ENCODE measurements at regions not wholly inside any gene's neighbourhood (a gene's known extent, or its start where the extent isn't known, plus 50 kb on each side); places are given as distances from the start of the nearest gene placed in this dataset.

GRCh38 chr5:57805170-57805569, 322.6 kb upstream of the ACTBL2 start:
- Histone ChIP-seq H3K27ac (ENCODE audit: low read length) (peak overlapping the region; percentile 76; the same call in 1 of the 2 replicates), H3K9me3 (ENCODE audit: control insufficient read depth, insufficient read depth, low read depth, low read length) (no peaks in the 10 kb centered on the region), H3K27me3 (ENCODE audit: control insufficient read depth, insufficient read depth, low read length) (no peaks in the 10 kb centered on the region), H3K4me3 (ENCODE audit: low read depth in 2 of 2, low read length in 2 of 2) (no peak overlapping the region), H3K4me1 (ENCODE audit: control insufficient read depth, insufficient read depth, low read length) (no peaks in the 10 kb centered on the region), H3K36me3 (ENCODE audit: control insufficient read depth, insufficient read depth, low read length) (no peaks in the 10 kb centered on the region)
- in situ Hi-C loops (cut with HindIII; ENCODE audit: low pct_unique_long_range_greater_than_20kb, low sequenced_read_pairs) = no loop called here
- DNase-seq (ENCODE audit: low read depth, low spot score) = no peak
- ChIA-PET POLR2A (no interaction called here), CTCF (no interaction called here)
- TF ChIP-seq SIN3A (IDR thresholded peaks at IDR 0.05; ENCODE audit: borderline replicate concordance, insufficient read depth, low read depth, low read length) (no peak), TCF7L2 (IDR thresholded peaks at IDR 0.05; ENCODE audit: low read depth, low read length) (no peak), REST (IDR thresholded peaks at IDR 0.05; ENCODE audit: insufficient read depth in 1 of 2, low read depth in 2 of 2, low read length in 1 of 2) (no peak), CTCF (IDR thresholded peaks at IDR 0.05) (no peak), POLR2AphosphoS5 (IDR thresholded peaks at IDR 0.05; ENCODE audit: low read depth, low read length) (no peak)
- no peak for ATAC-seq
- BruUV-seq (replicated peaks) = no TSS peak
- intact Hi-C loops (cut with micrococcal nuclease; ENCODE audit: unreplicated experiment) = no loop called here

GRCh38 chr5:57804505-57804904, 321.9 kb upstream of the ACTBL2 start:
- H3K4me1 ChIP-seq (ENCODE audit: control insufficient read depth, insufficient read depth, low read length) = no peaks in the 10 kb centered on the region
- no peaks in the 10 kb centered on the region for H3K27me3 ChIP-seq (ENCODE audit: control insufficient read depth, insufficient read depth, low read length)
- TF ChIP-seq REST (IDR thresholded peaks at IDR 0.05; ENCODE audit: insufficient read depth in 1 of 2, low read depth in 2 of 2, low read length in 1 of 2) (no peak), POLR2AphosphoS5 (IDR thresholded peaks at IDR 0.05; ENCODE audit: low read depth, low read length) (no peak), SIN3A (IDR thresholded peaks at IDR 0.05; ENCODE audit: borderline replicate concordance, insufficient read depth, low read depth, low read length) (no peak), TCF7L2 (IDR thresholded peaks at IDR 0.05; ENCODE audit: low read depth, low read length) (no peak), CTCF (IDR thresholded peaks at IDR 0.05) (no peak)
- no TSS peak for BruUV-seq (replicated peaks)
- in situ Hi-C loops (cut with HindIII; ENCODE audit: low pct_unique_long_range_greater_than_20kb, low sequenced_read_pairs) (no loop called here), intact Hi-C loops (cut with micrococcal nuclease; ENCODE audit: unreplicated experiment) (no loop called here)
- H3K36me3 ChIP-seq (ENCODE audit: control insufficient read depth, insufficient read depth, low read length) = no peaks in the 10 kb centered on the region
- DNase-seq (ENCODE audit: low read depth, low spot score) (no peak), ATAC-seq (no peak)
- H3K4me3 ChIP-seq (ENCODE audit: low read depth in 2 of 2, low read length in 2 of 2) = no peak overlapping the region
- ChIA-PET CTCF (interaction anchor here (1.0 kb wide), 1 partner anchor 33 kb away, joined by 3 read pairs; no protein-coding TSS in a partner anchor), POLR2A (no interaction called here)
- peak overlapping the region; percentile 76; the same call in 1 of the 2 replicates for H3K27ac ChIP-seq (ENCODE audit: low read length)
- H3K9me3 ChIP-seq (ENCODE audit: control insufficient read depth, insufficient read depth, low read depth, low read length) = no peaks in the 10 kb centered on the region

All from Panc1 (cell line).